HL-60/S4 treated with retinoic acid at 250 ng/mL for 4 days and 3 days (cell line): ENCODE measurements at regions not wholly inside any gene's neighbourhood (a gene's known extent, or its start where the extent isn't known, plus 50 kb on each side); places are given as distances from the start of the nearest gene placed in this dataset.

ENCODE experiments used
- in situ Hi-C: fragments of 300-500 bp; cut with MboI; formaldehyde crosslinking; loops from 2 replicates; pipeline ENCODE4 v1.7.0; 2022; ENCODE audit warnings: low sequenced_read_pairs

DNA sequence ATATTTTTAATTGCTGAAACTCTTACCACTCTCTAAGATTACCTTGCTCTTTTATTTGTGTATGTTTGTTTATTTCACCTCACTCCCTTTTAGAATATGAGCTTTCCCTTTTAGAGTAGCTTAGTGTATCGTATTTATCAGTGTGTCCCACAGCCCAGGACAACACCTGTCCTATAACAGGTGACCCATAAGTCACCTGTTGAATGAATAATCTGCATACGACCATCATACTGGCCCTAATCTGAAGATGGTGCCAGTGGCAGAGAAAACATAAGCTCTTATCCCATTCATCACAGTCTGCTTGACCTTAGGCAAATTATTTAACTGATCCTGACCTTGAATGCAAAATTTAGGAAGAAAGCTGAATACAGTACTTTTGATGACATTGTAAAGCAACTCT, 254.6 kb upstream of the NR2F2 start:
- in situ Hi-C loops: no loop called here

DNA sequence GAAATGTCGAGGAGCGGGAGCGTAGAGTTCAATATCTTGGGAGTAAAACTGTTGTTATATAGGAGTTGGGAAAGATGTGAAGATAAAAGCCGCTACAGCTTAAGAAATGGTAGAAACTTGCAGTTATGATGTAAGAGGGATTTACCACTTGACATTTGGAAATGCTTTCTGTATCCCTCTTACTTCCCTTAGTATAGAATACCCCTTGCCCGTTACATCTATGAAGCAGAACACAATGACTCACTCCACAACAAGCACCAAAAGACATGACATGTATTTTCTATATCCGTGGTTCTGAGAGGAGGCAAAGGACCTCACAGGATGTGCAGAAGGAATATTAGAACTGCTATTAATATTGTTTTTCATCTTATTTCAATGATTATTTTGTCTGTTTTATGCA, 254.2 kb upstream of the NR2F2 start:
- in situ Hi-C loops: no loop called here

DNA sequence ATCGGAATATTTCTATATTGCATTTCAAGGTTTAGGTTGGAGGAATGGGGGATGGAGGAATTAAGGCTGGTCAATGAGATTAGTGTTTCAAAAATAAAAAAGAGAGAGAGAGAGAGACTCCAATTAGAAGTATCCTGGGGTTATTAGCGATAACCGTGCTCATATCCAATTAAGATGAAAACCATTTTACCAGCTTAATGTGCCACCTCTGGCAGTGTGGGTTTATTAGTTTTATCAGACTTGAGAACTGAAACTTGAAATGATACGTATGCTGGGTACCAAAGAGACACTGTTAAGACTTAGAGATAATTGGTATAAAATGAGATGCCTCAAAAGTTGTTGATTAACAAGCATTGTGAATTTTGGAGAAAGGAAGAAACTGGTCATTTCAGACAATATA, 251.5 kb upstream of the NR2F2 start:
- in situ Hi-C loops: no loop called here

DNA sequence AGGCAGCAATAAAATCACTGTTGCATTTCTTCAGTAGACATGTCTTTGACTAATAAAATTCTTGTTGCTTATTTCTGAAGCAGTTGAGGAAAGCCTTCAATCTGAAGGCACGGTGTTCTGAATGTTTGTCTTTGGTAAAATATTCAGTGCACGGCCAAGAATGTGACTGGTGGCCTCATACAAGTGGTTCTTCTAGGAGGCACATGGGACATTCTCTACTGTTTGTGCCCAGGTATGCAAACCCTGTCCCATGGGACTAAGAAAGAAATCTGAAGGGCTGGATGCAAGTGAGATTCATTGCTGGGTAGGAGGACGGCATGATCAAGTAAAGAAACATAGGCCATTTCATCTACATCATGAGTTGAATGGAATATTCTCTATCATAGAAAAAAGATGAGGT, 250.6 kb upstream of the NR2F2 start:
- in situ Hi-C loops: no loop called here

DNA sequence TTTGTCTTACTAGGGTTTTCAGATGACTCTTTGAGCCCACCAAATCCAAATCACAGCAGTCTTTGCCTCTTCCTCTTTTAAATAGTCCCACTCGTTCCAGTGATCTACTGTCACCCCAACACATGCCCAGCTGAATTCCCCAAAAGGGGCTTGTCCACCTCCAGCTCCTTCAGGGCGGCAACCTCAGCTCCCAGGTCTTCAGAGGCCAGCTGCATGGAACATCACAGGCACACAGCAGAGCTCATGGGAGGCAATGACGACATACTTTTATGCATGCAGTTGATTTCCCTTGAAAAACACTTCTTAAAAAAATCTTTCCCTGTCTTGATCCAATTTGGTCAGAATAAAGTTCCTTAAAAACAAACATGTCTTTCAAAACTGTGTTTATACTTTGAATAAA, 244.3 kb upstream of the NR2F2 start:
- in situ Hi-C loops: no loop called here

DNA sequence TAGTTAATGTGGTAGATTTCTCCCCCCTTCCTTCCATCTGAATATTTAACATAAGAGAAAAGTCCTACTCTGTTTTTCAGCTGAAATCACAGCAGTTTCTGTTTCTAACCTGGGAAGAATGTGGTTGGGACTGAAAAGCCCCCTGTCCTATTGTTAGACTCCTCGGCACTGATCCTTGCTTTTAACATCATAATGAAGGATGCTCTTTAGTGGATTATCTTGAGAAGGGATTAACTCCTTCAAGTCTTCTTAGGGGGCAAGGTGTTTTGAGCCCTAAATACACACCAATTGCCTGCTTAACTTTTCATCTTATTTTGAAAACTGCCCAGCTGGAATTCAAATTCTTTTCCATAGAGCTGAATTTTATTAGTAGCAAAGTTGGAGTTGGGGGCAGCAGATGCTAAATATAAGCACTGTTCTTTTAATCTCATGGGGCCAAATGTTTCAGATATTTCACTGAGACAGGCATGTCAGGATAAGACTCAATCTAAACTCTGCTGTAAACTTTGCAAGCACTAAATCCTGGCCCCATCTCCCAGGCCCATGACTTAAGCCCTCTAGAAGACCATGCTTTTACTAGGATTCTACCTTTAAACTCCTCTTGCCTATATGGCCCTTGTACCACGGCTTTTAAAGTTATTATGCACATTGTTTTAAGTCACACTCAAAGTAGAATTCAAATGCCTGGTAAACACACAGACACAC, 243.2 kb upstream of the NR2F2 start:
- in situ Hi-C loops: no loop called here

DNA sequence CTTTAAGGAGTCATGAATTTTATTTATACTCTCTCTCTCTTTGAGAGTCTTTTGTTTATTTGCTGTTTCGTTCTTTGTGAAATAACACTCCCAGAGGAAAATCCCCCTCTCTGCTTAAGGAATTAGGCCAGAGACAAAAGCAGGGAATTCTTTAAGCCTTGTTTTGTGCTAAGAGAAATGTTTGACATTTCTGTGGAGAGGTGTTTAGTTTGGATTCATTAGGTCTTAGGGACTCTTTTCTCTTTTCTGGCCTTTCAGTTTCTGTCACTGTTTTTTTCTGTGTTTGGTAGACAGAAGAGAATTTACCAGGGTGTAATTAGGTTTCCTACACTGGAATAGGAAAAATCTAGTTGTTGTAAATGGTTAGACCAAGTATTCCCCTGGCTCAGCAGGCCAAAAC, 241.8 kb upstream of the NR2F2 start:
- in situ Hi-C loops: no loop called here

DNA sequence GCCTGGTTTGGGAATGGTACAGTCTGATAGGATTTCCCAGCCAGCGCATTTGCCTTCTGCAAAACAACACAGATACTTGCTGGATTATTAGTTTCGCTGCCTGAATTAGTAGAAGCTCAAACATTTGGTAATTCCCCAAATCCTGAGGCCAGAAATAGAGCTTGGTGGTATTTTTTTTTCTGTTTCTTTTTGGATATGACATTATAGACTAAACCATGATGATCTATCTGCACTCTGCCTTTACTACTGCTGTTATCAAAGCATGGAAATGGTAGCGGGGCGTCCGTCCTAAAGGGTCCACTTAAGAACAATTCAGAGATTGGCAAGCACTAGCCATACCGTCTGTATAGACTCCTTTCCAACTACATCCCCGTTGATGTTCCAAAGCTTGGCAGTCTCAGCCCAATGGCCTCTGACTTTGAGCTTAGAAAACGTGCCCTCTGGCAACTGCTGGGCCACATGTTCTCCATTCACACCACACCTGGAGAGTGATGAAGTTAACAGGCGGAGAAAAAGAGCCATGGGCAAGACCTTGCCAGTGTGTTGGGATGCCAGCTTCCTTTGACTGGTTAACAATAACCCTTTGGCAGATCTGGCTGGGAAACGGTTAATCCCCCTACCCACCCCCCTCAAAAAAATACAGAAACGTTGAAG, 241.0 kb upstream of the NR2F2 start:
- in situ Hi-C loops: no loop called here

DNA sequence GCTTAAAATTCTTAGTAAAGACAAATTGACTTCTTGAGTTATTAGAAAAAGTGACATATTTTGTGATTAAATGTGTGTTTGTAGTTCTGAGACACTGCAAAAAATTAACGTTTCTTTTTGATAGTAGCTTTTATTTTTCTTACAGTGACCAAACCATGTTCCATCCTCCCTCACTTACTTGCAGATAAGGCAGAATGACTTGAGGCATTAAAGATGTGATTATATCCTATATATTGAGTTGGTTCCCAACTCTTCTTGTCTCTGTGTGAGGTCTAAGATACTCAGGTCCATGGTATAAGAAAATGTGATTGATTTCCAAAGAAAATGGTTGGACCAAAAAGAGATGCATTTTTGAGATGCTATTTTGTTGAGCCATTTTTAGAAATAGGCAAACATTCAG, 238.3 kb upstream of the NR2F2 start:
- in situ Hi-C loops: no loop called here

DNA sequence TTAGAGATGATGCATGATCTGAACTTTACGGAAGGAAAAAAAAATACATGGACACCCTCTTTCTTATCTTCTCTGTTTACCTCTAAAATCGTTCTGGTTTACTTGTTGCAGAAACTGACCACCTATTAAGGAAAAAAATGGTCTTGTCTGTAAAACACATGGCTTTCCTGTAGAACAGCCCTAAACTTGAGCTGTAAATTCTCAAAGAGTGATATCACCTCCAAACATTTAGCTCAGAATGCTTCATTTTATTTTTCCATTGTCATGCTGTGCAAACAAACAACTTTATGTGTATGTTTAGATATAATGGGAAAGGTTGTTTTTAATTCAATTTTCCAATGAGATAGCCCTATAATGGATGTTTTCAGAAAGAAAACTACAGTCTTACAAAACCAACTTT, 237.4 kb upstream of the NR2F2 start:
- in situ Hi-C loops: no loop called here

DNA sequence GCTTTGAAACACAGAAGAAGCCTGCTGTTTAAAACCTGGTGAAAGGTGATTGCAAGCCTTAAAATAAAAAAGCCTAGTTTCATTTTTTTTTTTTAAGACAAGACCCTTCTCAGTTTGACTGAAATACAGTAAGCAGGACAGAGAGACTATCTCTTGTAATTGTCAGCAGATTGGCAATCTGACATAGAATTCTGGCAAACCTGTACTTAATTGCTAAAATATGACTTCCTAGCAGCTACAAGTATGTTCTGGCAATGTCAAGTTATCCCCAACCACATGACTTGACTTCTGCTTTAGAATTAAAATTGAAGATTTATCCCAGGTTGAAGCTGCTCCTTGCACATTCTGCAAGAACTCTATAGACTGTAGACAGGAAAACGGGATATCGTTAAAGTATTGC, 232.8 kb upstream of the NR2F2 start:
- in situ Hi-C loops: no loop called here

DNA sequence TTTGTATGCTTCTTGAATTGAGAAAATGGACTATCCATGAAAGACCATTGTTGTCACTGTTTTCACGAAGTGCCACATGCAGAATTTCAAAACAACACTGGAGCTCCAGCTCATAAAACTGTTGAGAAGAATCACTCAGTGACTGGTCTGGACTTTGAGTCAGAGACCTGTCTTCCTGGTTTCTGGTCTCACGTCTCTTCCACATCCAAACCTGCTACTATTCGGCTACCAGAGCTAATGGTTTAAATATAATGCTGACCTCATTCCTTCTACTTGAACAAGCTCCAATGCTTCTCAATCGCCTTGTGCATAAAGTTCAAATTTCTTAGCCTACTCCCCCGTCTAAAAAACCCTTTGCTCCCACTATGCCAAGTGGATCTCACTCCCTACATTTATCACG, 227.9 kb upstream of the NR2F2 start:
- in situ Hi-C loops: no loop called here

DNA sequence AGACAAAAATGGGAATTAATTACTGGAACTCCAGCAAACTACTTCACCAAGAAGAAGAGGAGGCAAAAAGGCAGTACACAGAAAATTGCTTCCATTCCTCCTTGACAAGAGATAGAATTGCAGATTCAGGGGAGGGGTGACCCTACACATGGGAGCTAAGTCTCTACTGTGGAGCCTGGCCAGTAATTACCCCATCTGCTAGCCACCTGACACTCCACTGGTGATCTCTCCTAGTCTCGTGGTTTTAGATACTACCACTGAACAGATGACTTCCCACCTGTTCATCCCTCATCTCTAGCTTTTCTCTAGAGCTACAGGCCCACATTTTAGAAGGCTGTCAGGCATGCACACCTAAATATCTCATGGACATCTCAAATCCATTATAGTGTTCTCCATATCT, 224.3 kb upstream of the NR2F2 start:
- in situ Hi-C loops: no loop called here

DNA sequence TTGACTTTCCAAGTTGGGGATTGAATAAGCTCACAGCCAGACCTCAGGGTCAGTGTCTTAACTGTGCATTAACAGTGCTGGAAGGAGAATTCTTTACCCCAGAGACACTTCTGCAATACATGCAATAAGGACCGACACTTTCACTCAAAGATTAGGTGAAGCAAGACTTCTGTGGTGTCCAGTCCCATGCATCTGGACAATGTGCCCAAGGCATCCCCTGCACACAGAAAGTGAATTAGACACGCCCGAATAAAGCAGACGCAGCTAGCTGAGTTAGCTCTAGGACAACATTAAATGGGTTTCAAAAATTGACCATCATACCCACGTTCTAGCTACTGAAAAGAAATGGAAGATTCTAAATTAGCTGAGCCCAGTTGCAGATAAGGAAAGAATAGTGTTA, 223.9 kb upstream of the NR2F2 start:
- in situ Hi-C loops: no loop called here

DNA sequence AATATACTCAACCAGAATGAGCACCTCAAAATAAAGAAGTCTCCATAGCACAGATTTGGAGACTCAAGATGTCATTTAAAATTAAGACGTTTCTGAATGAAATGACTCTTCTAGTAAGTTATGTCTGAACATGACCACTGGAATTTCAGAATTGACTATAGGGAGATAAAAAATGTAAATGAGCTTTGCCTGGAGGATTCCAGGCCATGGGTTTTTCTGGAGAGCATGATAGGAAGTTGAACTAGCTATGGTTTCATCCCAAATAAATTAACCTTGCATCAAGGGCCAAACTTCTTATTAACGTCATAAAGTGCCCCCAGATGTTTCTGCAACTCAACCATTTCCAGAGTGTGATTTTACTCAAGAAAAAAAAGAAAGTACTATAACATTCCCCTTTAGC, 222.6 kb upstream of the NR2F2 start:
- in situ Hi-C loops: no loop called here

DNA sequence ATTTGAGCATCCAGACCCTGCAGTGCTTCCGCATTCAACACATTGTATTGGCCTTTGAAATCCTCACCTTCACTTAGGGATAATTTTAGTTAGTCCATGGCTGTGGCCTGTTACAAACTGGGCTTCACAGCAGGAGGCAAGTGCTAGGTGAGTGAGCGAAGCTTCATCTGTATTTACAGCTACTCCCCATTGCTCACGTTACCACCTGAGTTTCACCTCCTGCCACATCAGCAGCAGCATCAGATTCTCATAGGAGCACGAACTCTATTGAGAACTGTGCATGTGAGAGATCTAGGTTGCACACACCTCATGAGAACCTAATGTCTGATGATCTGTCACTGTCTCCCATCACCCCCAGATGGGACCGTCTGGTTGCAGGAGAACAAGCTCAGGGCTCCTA, 222.1 kb upstream of the NR2F2 start:
- in situ Hi-C loops: no loop called here

DNA sequence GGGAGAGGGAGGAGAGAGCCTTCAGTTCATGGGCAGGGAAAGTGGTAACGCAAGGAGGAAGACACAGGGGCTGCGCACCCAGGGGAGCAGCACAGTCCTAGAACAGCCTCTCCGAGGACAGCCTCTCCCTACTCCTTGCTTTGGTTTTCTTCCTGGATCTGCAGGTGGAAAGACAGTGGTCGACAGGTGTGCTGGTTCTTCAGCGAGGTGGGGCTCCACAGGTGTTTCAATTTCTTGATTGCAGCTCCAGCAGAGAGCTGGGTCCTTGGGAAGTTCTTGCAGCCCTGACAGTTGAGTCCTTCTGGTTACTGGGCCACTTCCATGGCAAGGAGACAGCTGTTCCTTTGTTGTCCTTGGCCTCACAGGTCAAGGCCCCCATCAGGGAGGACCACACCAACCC, 220.7 kb upstream of the NR2F2 start:
- in situ Hi-C loops: no loop called here

DNA sequence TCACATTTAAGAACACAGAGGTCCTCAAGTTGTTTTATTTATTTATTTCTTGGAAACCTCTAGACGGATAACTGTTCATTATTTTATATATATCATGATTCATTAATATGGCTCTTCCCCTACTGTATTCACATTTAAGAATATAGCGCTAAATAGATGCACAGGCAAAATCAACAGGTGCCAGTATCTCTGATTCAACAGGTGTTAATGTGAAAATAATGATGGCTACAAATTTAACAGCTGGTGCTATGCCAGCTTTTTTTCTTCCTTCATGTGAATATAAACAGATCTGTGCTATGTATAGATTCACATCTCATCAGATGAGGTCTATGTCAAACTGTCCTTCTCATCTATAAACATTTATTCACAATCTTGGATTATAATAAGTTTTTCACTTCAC, 218.5 kb upstream of the NR2F2 start:
- in situ Hi-C loops: no loop called here

DNA sequence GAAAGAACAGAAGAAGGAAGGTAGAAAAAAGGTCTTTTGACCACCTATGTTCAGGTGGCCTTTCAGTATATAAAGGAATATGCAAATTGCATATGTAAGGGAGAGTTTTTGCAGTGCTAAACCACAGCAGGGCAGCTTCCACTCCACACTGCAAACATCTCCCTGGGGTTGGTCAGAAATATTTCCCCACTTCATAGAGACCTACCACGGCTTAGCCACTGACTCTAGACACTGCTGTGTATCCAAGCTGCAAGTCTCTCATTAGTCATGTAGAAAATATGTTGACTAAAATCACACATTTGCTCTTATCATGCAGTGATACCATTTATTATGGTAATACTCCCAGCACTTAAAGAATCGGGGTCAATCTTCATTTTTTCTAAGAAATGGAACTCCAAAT, 214.9 kb upstream of the NR2F2 start:
- in situ Hi-C loops: no loop called here

DNA sequence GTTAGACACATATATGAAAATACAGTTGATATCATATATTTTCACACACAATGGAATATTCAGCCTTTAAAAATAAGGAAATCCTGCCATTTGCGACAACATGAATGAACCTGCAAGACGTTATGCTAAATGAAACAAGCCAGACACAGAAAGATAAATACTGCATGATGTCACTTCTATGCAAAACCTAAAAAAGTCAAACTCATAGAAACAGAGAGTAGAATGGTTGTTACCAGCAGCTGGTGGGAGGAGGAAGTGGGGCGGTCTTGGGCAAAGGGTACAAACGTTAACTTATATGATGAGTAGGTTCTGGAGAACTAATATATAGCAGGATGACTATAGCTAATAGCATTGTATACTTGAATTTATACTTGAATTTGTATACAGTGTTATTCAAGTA, 213.2 kb upstream of the NR2F2 start:
- in situ Hi-C loops: no loop called here

DNA sequence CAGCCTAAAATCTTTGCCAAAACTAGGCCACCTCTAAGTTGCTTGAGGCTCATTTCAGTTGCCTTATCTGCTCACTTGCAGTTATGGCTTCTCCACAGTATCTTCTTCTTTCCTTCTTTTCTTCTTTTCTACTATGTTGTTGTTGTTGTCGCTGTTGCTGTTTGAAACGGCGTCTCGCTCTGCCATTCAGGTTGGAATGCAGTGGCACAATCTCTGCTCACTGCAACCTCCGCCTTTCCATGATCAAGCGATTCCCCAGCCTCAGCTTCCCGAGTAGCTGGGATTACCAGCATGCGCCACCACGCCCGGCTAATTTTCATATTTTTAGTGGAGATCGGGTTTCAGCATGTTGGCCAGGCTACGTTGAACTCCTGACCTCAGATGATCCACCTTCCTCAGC, 210.8 kb upstream of the NR2F2 start:
- in situ Hi-C loops: no loop called here

DNA sequence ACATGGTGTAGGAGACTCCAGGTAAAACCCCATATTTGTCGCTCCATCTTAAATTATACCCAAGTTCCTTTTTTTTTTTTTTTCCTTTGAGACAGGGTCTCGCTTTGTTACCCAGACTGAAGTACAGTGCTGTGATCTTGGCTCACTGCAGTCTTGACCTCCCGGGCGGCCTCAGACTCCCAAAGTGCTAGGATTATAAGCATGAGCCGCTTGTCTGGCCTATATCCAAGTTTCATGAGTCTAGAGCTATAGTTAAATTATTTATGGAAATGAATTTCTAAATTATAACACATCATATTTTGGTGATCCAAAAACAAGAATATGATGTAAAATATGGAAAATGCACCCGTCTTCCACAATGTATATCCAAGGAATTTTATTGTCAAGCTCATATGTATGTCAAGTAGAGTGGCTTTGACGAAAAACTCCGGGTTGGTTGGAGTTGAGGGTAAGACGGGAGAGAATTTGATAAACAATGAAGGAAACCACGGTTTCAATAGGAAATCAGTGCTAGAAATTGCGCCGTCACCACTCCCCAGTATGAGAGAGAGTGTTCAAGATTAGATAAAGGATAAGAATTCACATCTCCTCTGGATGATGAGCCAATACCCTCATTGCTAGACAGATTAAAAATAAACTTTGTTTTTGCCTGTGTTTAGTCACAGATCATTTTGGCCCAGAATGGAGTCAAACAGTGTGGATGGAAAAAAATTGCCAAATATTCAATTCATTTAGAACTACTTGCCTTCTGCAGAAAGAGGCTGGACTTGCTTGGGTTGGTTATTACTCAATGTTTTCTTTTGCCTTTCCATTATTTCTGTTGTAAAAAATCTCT, 209.2 kb upstream of the NR2F2 start:
- in situ Hi-C loops: no loop called here
